ENCODE measurements at regions not wholly inside any gene's neighbourhood (a gene's known extent, or its start where the extent isn't known, plus 50 kb on each side); places are given as distances from the start of the nearest gene placed in this dataset.
"Not testable (repeated sequence)": the region's sequence is repeated elsewhere in the genome, so short reads cannot be mapped to it uniquely, and the experiment has no call there.

GRCh38 chr3:170680593-170680992 lies 94.7 kb upstream of the SLC7A14 start:
- Histone ChIP-seq H3K9me3 (ENCODE audit: insufficient read depth, low read length) (peaks cover 10% of the 10 kb centered on the region; the same call in 1 of the 2 replicates), H3K4me3 (ENCODE audit: insufficient read length, low read depth) (no peak overlapping the region), H3K36me3 (ENCODE audit: insufficient read depth, insufficient read length, low read length) (no peaks in the 10 kb centered on the region), H3K27me3 (ENCODE audit: insufficient read depth, insufficient read length) (no peaks in the 10 kb centered on the region), H3K9ac (ENCODE audit: insufficient read length, low read depth) (no peak overlapping the region), H3K4me1 (ENCODE audit: insufficient read depth, insufficient read length) (no peaks in the 10 kb centered on the region)
- DNase-seq (ENCODE audit: low read depth, low spot score) = no peak
- TF ChIP-seq SUZ12 (IDR thresholded peaks at IDR 0.05; ENCODE audit: extremely low read depth, insufficient read depth, insufficient read length) (no peak), ZNF274 (IDR thresholded peaks at IDR 0.05; ENCODE audit: low read depth, low read length) (no peak), YY1 (IDR thresholded peaks at IDR 0.05; ENCODE audit: insufficient read depth, insufficient read length) (no peak)

- H3K27me3 ChIP-seq (ENCODE audit: insufficient read depth, insufficient read length) = no peaks in the 10 kb centered on the region
- TF ChIP-seq ZNF274 (IDR thresholded peaks at IDR 0.05; ENCODE audit: low read depth, low read length) = no peak
- no peak for TF ChIP-seq YY1 (IDR thresholded peaks at IDR 0.05; ENCODE audit: insufficient read depth, insufficient read length)
- TF ChIP-seq SUZ12 (IDR thresholded peaks at IDR 0.05; ENCODE audit: extremely low read depth, insufficient read depth, insufficient read length) = no peak
- no peaks in the 10 kb centered on the region for H3K36me3 ChIP-seq (ENCODE audit: insufficient read depth, insufficient read length, low read length)
- H3K9ac ChIP-seq (ENCODE audit: insufficient read length, low read depth) = no peak overlapping the region
- H3K4me3 ChIP-seq (ENCODE audit: insufficient read length, low read depth) = no peak overlapping the region
- DNase-seq (ENCODE audit: low read depth, low spot score) = no peak
- H3K9me3 ChIP-seq (ENCODE audit: insufficient read depth, low read length) = peaks cover 10% of the 10 kb centered on the region; the same call in 1 of the 2 replicates
- no peaks in the 10 kb centered on the region for H3K4me1 ChIP-seq (ENCODE audit: insufficient read depth, insufficient read length)
Observed at GRCh38 chr3:170679190-170679589, 93.3 kb upstream of the SLC7A14 start.

- Histone ChIP-seq H3K9ac (ENCODE audit: insufficient read length, low read depth) (no peak overlapping the region), H3K4me3 (ENCODE audit: insufficient read length, low read depth) (no peak overlapping the region), H3K27me3 (ENCODE audit: insufficient read depth, insufficient read length) (no peaks in the 10 kb centered on the region), H3K9me3 (ENCODE audit: insufficient read depth, low read length) (peaks cover 14% of the 10 kb centered on the region; the same call in 1 of the 2 replicates), H3K4me1 (ENCODE audit: insufficient read depth, insufficient read length) (no peaks in the 10 kb centered on the region), H3K36me3 (ENCODE audit: insufficient read depth, insufficient read length, low read length) (no peaks in the 10 kb centered on the region)
- TF ChIP-seq SUZ12 (IDR thresholded peaks at IDR 0.05; ENCODE audit: extremely low read depth, insufficient read depth, insufficient read length) (no peak), YY1 (IDR thresholded peaks at IDR 0.05; ENCODE audit: insufficient read depth, insufficient read length) (no peak), ZNF274 (IDR thresholded peaks at IDR 0.05; ENCODE audit: low read depth, low read length) (no peak)
- DNase-seq (ENCODE audit: low read depth, low spot score) = no peak
Observed at GRCh38 chr3:170670504-170670903, 84.6 kb upstream of the SLC7A14 start.

GRCh38 chr3:170662986-170663385 lies 77.1 kb upstream of the SLC7A14 start:
- H3K4me3 ChIP-seq (ENCODE audit: insufficient read length, low read depth); H3K9ac ChIP-seq (ENCODE audit: insufficient read length, low read depth); H3K27me3 ChIP-seq (ENCODE audit: insufficient read depth, insufficient read length); H3K9me3 ChIP-seq (ENCODE audit: insufficient read depth, low read length); H3K36me3 ChIP-seq (ENCODE audit: insufficient read depth, insufficient read length, low read length); H3K4me1 ChIP-seq (ENCODE audit: insufficient read depth, insufficient read length); DNase-seq (ENCODE audit: low read depth, low spot score): not testable (repeated sequence)

- no peak overlapping the region for H3K9ac ChIP-seq (ENCODE audit: insufficient read length, low read depth)
- no peaks in the 10 kb centered on the region for H3K9me3 ChIP-seq (ENCODE audit: insufficient read depth, low read length)
- H3K27me3 ChIP-seq (ENCODE audit: insufficient read depth, insufficient read length) = no peaks in the 10 kb centered on the region
- H3K4me3 ChIP-seq (ENCODE audit: insufficient read length, low read depth) = no peak overlapping the region
- no peak for DNase-seq (ENCODE audit: low read depth, low spot score)
- no peaks in the 10 kb centered on the region for H3K4me1 ChIP-seq (ENCODE audit: insufficient read depth, insufficient read length)
- no peaks in the 10 kb centered on the region for H3K36me3 ChIP-seq (ENCODE audit: insufficient read depth, insufficient read length, low read length)
- TF ChIP-seq YY1 (IDR thresholded peaks at IDR 0.05; ENCODE audit: insufficient read depth, insufficient read length) (no peak), SUZ12 (IDR thresholded peaks at IDR 0.05; ENCODE audit: extremely low read depth, insufficient read depth, insufficient read length) (no peak), ZNF274 (IDR thresholded peaks at IDR 0.05; ENCODE audit: low read depth, low read length) (no peak)
Observed at GRCh38 chr3:170660139-170660538, 74.3 kb upstream of the SLC7A14 start.

GRCh38 chr3:170657312-170657711 lies 71.4 kb upstream of the SLC7A14 start:
- H3K4me1 ChIP-seq (ENCODE audit: insufficient read depth, insufficient read length) = no peaks in the 10 kb centered on the region
- no peak overlapping the region for H3K9ac ChIP-seq (ENCODE audit: insufficient read length, low read depth)
- H3K36me3 ChIP-seq (ENCODE audit: insufficient read depth, insufficient read length, low read length) = no peaks in the 10 kb centered on the region
- H3K9me3 ChIP-seq (ENCODE audit: insufficient read depth, low read length) = no peaks in the 10 kb centered on the region
- TF ChIP-seq SUZ12 (IDR thresholded peaks at IDR 0.05; ENCODE audit: extremely low read depth, insufficient read depth, insufficient read length) (no peak), YY1 (IDR thresholded peaks at IDR 0.05; ENCODE audit: insufficient read depth, insufficient read length) (no peak), ZNF274 (IDR thresholded peaks at IDR 0.05; ENCODE audit: low read depth, low read length) (no peak)
- no peaks in the 10 kb centered on the region for H3K27me3 ChIP-seq (ENCODE audit: insufficient read depth, insufficient read length)
- no peak overlapping the region for H3K4me3 ChIP-seq (ENCODE audit: insufficient read length, low read depth)
- DNase-seq (ENCODE audit: low read depth, low spot score) = no peak

- DNase-seq (ENCODE audit: low read depth, low spot score) = no peak
- Histone ChIP-seq H3K4me3 (ENCODE audit: insufficient read length, low read depth) (no peak overlapping the region), H3K9ac (ENCODE audit: insufficient read length, low read depth) (no peak overlapping the region), H3K9me3 (ENCODE audit: insufficient read depth, low read length) (no peaks in the 10 kb centered on the region), H3K27me3 (ENCODE audit: insufficient read depth, insufficient read length) (no peaks in the 10 kb centered on the region), H3K4me1 (ENCODE audit: insufficient read depth, insufficient read length) (no peaks in the 10 kb centered on the region), H3K36me3 (ENCODE audit: insufficient read depth, insufficient read length, low read length) (no peaks in the 10 kb centered on the region)
- TF ChIP-seq ZNF274 (IDR thresholded peaks at IDR 0.05; ENCODE audit: low read depth, low read length) (no peak), YY1 (IDR thresholded peaks at IDR 0.05; ENCODE audit: insufficient read depth, insufficient read length) (no peak), SUZ12 (IDR thresholded peaks at IDR 0.05; ENCODE audit: extremely low read depth, insufficient read depth, insufficient read length) (no peak)
Observed at GRCh38 chr3:170656284-170656683, 70.4 kb upstream of the SLC7A14 start.

GRCh38 chr3:170653801-170654200 lies 67.9 kb upstream of the SLC7A14 start:
- no peaks in the 10 kb centered on the region for H3K27me3 ChIP-seq (ENCODE audit: insufficient read depth, insufficient read length)
- no peak overlapping the region for H3K9ac ChIP-seq (ENCODE audit: insufficient read length, low read depth)
- no peaks in the 10 kb centered on the region for H3K36me3 ChIP-seq (ENCODE audit: insufficient read depth, insufficient read length, low read length)
- H3K9me3 ChIP-seq (ENCODE audit: insufficient read depth, low read length) = no peaks in the 10 kb centered on the region
- no peak for TF ChIP-seq YY1 (IDR thresholded peaks at IDR 0.05; ENCODE audit: insufficient read depth, insufficient read length)
- TF ChIP-seq SUZ12 (IDR thresholded peaks at IDR 0.05; ENCODE audit: extremely low read depth, insufficient read depth, insufficient read length) = no peak
- no peak for TF ChIP-seq ZNF274 (IDR thresholded peaks at IDR 0.05; ENCODE audit: low read depth, low read length)
- no peaks in the 10 kb centered on the region for H3K4me1 ChIP-seq (ENCODE audit: insufficient read depth, insufficient read length)
- no peak overlapping the region for H3K4me3 ChIP-seq (ENCODE audit: insufficient read length, low read depth)
- DNase-seq (ENCODE audit: low read depth, low spot score) = no peak
